A549 (cell line): ENCODE measurements at regions not wholly inside any gene's neighbourhood (a gene's known extent, or its start where the extent isn't known, plus 50 kb on each side); places are given as distances from the start of the nearest gene placed in this dataset.

ENCODE experiments used
- ATAC-seq, 2 experiments: fragments of 200-7000 bp in 1 of 2; fragments of >200 bp in 1 of 2; cut with Nextera tagmentation in 1 of 2; cut with Tn5 transposase in 1 of 2; 3 replicates each; pipeline versions ENCODE4 v1.8.0 to v1.9.1; 2018 to 2020; ENCODE audit warnings: mild to moderate bottlenecking in 1 of 2, moderate library complexity in 1 of 2
- CTCF ChIA-PET: fragments of 300-600 bp; sonication (Branson Sonifier 250); formaldehyde crosslinking; extraction: SDS; loops from one replicate; lab custom pipeline; 2021; ENCODE audit warnings: antibody characterized with exemption, inconsistent platforms; lab: Yijun Ruan, JAX
- POLR2A ChIA-PET: fragments of 350-600 bp; formaldehyde crosslinking; extraction: SDS; loops from one replicate; lab custom pipeline; 2021; ENCODE audit warnings: antibody characterized with exemption, inconsistent platforms; lab: Yijun Ruan, JAX
- DNase-seq, 2 experiments: peaks; one replicate each; pipeline versions ENCODE4 v3.0.0 to v3.0.0-alpha.2; 2011 to 2016; ENCODE audit warnings: low read depth in 1 of 2, low spot score in 1 of 2
- FAIRE-seq: peaks from 2 replicates; lab custom pipeline; 2011; peaks lifted over from hg19 to GRCh38; lab: Jason Lieb, UNC
- H3K27ac ChIP-seq, 2 experiments: fragments of >200 bp; sonication (Bioruptor Twin); formaldehyde crosslinking; 3 replicates each; pipeline ENCODE4 v1.5.1; 2016 to 2017
- H3K4me1 ChIP-seq: fragments of >200 bp; sonication (Bioruptor Twin); formaldehyde crosslinking; 3 replicates; pipeline ENCODE4 v1.6.1; 2016
- H3K4me2 ChIP-seq: fragments of >200 bp; sonication (Bioruptor Twin); formaldehyde crosslinking; 3 replicates; pipeline ENCODE4 v1.6.1; 2016
- H3K4me3 ChIP-seq: fragments of >200 bp; sonication (Bioruptor Twin); formaldehyde crosslinking; 3 replicates; pipeline ENCODE4 v1.5.1; 2016
- H3K9me3 ChIP-seq: fragments of >200 bp; sonication (Bioruptor Twin); formaldehyde crosslinking; 3 replicates; pipeline ENCODE4 v1.6.1; 2016
- ATOH8 ChIP-seq: fragments of 250-450 bp; sonication (Bioruptor Pico); IDR thresholded peaks from 2 replicates; pipeline ENCODE4 v1.5.0; 2020; ENCODE audit warnings: low read depth, mild to moderate bottlenecking, moderate library complexity
- BCL3 ChIP-seq: fragments of >200 bp; sonication (Bioruptor Twin); formaldehyde crosslinking; IDR thresholded peaks from 3 replicates; pipeline ENCODE4 v1.6.1; 2016
- CHD2 ChIP-seq: fragments of 150-350 bp; IDR thresholded peaks from 2 replicates; pipeline ENCODE4 v1.6.1; 2014; ENCODE audit warnings: low read length; ENCODE audit not compliant: partially characterized antibody
- EHF ChIP-seq: fragments of 250-450 bp; sonication (Bioruptor Pico); IDR thresholded peaks from 2 replicates; pipeline ENCODE4 v1.5.0; 2020; ENCODE audit warnings: mild to moderate bottlenecking
- ELK1 ChIP-seq: fragments of 150-350 bp; IDR thresholded peaks from 2 replicates; pipeline ENCODE4 v1.6.1; 2014; ENCODE audit warnings: low read depth, mild to moderate bottlenecking, low read length
- FOSB ChIP-seq: fragments of 250-450 bp; sonication (Bioruptor Pico); IDR thresholded peaks from 2 replicates; pipeline ENCODE4 v1.5.0; 2020; ENCODE audit warnings: mild to moderate bottlenecking, moderate library complexity
- FOSL2 ChIP-seq, 2 experiments: fragments of 450-650 bp in 1 of 2; fragments of >200 bp in 1 of 2; sonication (Bioruptor Twin) in 1 of 2; formaldehyde crosslinking; IDR thresholded peaks; 2 replicates each; pipeline versions ENCODE4 v1.5.0 to v1.6.1; 2016 to 2020; ENCODE audit warnings: mild to moderate bottlenecking in 1 of 2, moderate library complexity in 1 of 2
- GATA3 ChIP-seq: IDR thresholded peaks from 2 replicates; pipeline ENCODE4 v1.6.1; 2012; ENCODE audit warnings: borderline replicate concordance
- HEYL ChIP-seq: fragments of 250-450 bp; sonication (Bioruptor Pico); IDR thresholded peaks from 2 replicates; pipeline ENCODE4 v1.8.0; 2021; ENCODE audit warnings: mild to moderate bottlenecking, moderate library complexity
- HOXB5 ChIP-seq: fragments of 250-450 bp; sonication (Bioruptor Pico); IDR thresholded peaks from 2 replicates; pipeline ENCODE4 v1.5.0; 2020; ENCODE audit warnings: mild to moderate bottlenecking, moderate library complexity
- MAFK ChIP-seq: fragments of 450-650 bp; IDR thresholded peaks from 2 replicates; pipeline ENCODE4 v1.6.1; 2014; ENCODE audit not compliant: partially characterized antibody
- MAZ ChIP-seq: fragments of 150-350 bp; IDR thresholded peaks from 2 replicates; pipeline ENCODE4 v1.6.1; 2014; ENCODE audit warnings: antibody characterized with exemption, low read depth, low read length, borderline replicate concordance
- MYC ChIP-seq: IDR thresholded peaks from 2 replicates; pipeline ENCODE4 v1.6.1; 2012; ENCODE audit warnings: mild to moderate bottlenecking, inconsistent platforms, low read length, improper control_type of control experiment, borderline replicate concordance
- NFE2L2 ChIP-seq: fragments of 150-350 bp; conservative IDR thresholded peaks from 2 replicates; pipeline ENCODE4 v1.6.1; 2014; ENCODE audit warnings: low read length
- NR3C1 ChIP-seq: fragments of >200 bp; sonication (Bioruptor Twin); formaldehyde crosslinking; IDR thresholded peaks from 3 replicates; pipeline ENCODE4 v1.6.1; 2017
- PHF8 ChIP-seq: fragments of 200-600 bp; sonication (generic); IDR thresholded peaks from 2 replicates; pipeline ENCODE4 v1.6.1; 2016; ENCODE audit warnings: low read depth, mild to moderate bottlenecking, antibody characterized with exemption, moderate library complexity, borderline replicate concordance
- POLR2A ChIP-seq: IDR thresholded peaks from 2 replicates; pipeline ENCODE4 v1.6.1; 2012; ENCODE audit warnings: mild to moderate bottlenecking, low read length
- POLR2AphosphoS2 ChIP-seq: conservative IDR thresholded peaks from 2 replicates; pipeline ENCODE4 v1.6.1; 2012; ENCODE audit warnings: low read length, improper control_type of control experiment, inconsistent platforms
- RCOR1 ChIP-seq: fragments of 150-350 bp; IDR thresholded peaks from 2 replicates; pipeline ENCODE4 v1.6.1; 2014; ENCODE audit warnings: antibody characterized with exemption, low read length, low read depth
- RFX5 ChIP-seq: fragments of 450-650 bp; IDR thresholded peaks from 2 replicates; pipeline ENCODE4 v1.7.1; 2014; ENCODE audit warnings: antibody characterized with exemption, mild to moderate bottlenecking, moderate library complexity
- TFCP2L1 ChIP-seq: fragments of 250-450 bp; sonication (Bioruptor Pico); IDR thresholded peaks from 2 replicates; pipeline ENCODE4 v1.5.0; 2021; ENCODE audit warnings: mild to moderate bottlenecking
- TP53 ChIP-seq: fragments of 250-450 bp; sonication (Bioruptor Pico); IDR thresholded peaks from 2 replicates; pipeline ENCODE4 v1.5.0; 2021; ENCODE audit warnings: mild to moderate bottlenecking, moderate library complexity
- ZC3H11A ChIP-seq: fragments of 450-650 bp; IDR thresholded peaks from 2 replicates; pipeline ENCODE4 v1.6.1; 2014; ENCODE audit warnings: antibody characterized with exemption, mild to moderate bottlenecking
- ZNF302 ChIP-seq: fragments of 250-450 bp; sonication (Bioruptor Pico); IDR thresholded peaks from 2 replicates; pipeline ENCODE4 v1.9.0; 2021; ENCODE audit warnings: inconsistent platforms, mild to moderate bottlenecking, moderate library complexity
- ZSCAN20 ChIP-seq: fragments of 250-450 bp; sonication (Bioruptor Pico); IDR thresholded peaks from 2 replicates; pipeline ENCODE4 v1.8.0; 2022; ENCODE audit warnings: mild to moderate bottlenecking, moderate library complexity
- WGBS: methylation state at CpG from one replicate; pipeline ENCODE4 v1.1.6; 2017; ENCODE audit errors: missing lambda C conversion rate; 5-methylcytosine and 5-hydroxymethylcytosine counted together
- TF ChIP-seq, protein P1 (sequence below): IDR thresholded peaks from 2 replicates; pipeline ENCODE4 v1.6.1; 2012; ENCODE audit warnings: low read depth, borderline replicate concordance
- TF ChIP-seq, protein P2 (sequence below): fragments of >200 bp; sonication (Bioruptor Twin); formaldehyde crosslinking; IDR thresholded peaks from 3 replicates; pipeline ENCODE4 v1.5.1; 2016
- TF ChIP-seq, protein P3 (sequence below): IDR thresholded peaks from 2 replicates; pipeline ENCODE4 v1.6.1; 2012

DNA sequence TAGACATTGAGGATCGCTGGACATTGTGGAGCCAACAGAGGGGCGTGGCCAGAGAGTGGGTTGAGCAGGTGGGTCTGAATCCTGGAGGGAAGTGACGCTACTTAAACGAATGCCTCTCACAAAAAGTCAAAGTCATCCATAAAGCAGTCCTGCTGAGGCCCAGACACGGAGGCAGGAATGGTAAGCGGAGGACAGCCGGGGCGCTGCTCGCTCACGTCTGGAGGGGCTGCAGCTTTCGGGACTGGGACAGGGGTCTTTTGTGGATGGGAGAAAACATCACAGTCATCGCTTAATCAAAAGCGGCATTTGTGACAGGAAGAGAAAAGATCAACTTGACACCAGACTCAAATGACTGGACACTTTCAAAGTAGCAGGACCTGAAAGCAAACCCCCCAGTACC is 88.4 kb downstream of the PTGR3 start:
- no peak for FAIRE-seq

DNA sequence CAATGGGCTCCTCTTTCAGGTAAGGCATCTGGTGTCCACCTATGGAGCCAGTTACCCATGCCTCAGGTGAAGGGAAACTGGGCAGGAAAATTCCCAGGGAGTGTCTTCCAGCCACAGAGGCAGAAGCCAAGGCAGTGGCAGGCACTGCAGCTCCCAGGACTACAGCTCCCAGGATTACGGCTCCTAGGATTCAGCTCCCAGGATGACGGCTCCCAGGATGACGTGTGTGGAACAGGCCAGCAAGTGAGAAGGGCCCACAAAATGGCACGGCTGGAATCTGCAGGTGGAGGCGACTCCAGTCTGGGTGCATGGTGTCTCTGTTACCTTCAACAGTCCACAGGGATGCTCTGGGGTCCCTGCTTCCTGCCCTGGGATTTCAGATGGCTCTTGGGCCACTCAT is 92.1 kb downstream of the PTGR3 start:
- Histone ChIP-seq H3K4me1 (no peaks in the 10 kb centered on the region), H3K4me3 (no peak overlapping the region)
- POLR2A ChIA-PET, result no interaction called here
- no peak for DNase-seq
- TF ChIP-seq POLR2A (no peak), ELK1 (no peak), MYC (no peak), MAZ (no peak), RFX5 (no peak), HEYL (CRISPR knock-in tag) (no peak), FOSL2 (IDR thresholded peaks at IDR 0.05) (no peak), FOSL2 (CRISPR knock-in tag; IDR thresholded peaks at IDR 0.05) (no peak)
- TF ChIP-seq, protein P1, sequence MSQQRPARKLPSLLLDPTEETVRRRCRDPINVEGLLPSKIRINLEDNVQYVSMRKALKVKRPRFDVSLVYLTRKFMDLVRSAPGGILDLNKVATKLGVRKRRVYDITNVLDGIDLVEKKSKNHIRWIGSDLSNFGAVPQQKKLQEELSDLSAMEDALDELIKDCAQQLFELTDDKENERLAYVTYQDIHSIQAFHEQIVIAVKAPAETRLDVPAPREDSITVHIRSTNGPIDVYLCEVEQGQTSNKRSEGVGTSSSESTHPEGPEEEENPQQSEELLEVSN, result no peak
- TF ChIP-seq, all 56 proteins: peak for 0
- ATAC-seq, result no peak
- Histone ChIP-seq H3K27ac (no peak overlapping the region), H3K9me3 (no peaks in the 10 kb centered on the region), H3K4me2 (no peak overlapping the region)
- FAIRE-seq, result no peak
- CTCF ChIA-PET, result no interaction called here
- 66% methylated on average over 4 of the region's 5 CpGs for WGBS

More for the DNA sequence above, 88.4 kb downstream of the PTGR3 start:
- Histone ChIP-seq H3K4me2 (no peak overlapping the region), H3K9me3 (no peaks in the 10 kb centered on the region)
- 89% methylated on average over 12 of the region's 13 CpGs for WGBS
- DNase-seq, result no peak
- no peak for TF ChIP-seq POLR2A
- TF ChIP-seq ZNF302 (CRISPR knock-in tag), result no peak
- TF ChIP-seq RCOR1, result no peak
- TF ChIP-seq POLR2AphosphoS2, result no peak
- no peak for TF ChIP-seq MAFK
- TF ChIP-seq, protein P2, sequence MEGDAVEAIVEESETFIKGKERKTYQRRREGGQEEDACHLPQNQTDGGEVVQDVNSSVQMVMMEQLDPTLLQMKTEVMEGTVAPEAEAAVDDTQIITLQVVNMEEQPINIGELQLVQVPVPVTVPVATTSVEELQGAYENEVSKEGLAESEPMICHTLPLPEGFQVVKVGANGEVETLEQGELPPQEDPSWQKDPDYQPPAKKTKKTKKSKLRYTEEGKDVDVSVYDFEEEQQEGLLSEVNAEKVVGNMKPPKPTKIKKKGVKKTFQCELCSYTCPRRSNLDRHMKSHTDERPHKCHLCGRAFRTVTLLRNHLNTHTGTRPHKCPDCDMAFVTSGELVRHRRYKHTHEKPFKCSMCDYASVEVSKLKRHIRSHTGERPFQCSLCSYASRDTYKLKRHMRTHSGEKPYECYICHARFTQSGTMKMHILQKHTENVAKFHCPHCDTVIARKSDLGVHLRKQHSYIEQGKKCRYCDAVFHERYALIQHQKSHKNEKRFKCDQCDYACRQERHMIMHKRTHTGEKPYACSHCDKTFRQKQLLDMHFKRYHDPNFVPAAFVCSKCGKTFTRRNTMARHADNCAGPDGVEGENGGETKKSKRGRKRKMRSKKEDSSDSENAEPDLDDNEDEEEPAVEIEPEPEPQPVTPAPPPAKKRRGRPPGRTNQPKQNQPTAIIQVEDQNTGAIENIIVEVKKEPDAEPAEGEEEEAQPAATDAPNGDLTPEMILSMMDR, result no peak
- TF ChIP-seq ZC3H11A, result no peak
- TF ChIP-seq, protein P1, result no peak
- TF ChIP-seq EHF (CRISPR knock-in tag), result no peak
- TF ChIP-seq, all 56 proteins: peak for 0
- Histone ChIP-seq H3K4me1 (no peaks in the 10 kb centered on the region), H3K27ac (no peak overlapping the region), H3K4me3 (no peak overlapping the region)
- ChIA-PET POLR2A (no interaction called here), CTCF (no interaction called here)
- no peak for ATAC-seq

- POLR2A ChIA-PET, result no interaction called here
- H3K9me3 ChIP-seq, result no peaks in the 10 kb centered on the region
- no peak for ATAC-seq
- WGBS, result 63% methylated on average over 3 of the region's 7 CpGs
- H3K27ac ChIP-seq, result no peak overlapping the region
- no peak overlapping the region for H3K4me3 ChIP-seq
- H3K4me2 ChIP-seq, result no peak overlapping the region
- H3K4me1 ChIP-seq, result no peaks in the 10 kb centered on the region
- CTCF ChIA-PET, result no interaction called here
- no peak for DNase-seq
- no peak for FAIRE-seq
- TF ChIP-seq PHF8 (no peak), ATOH8 (CRISPR knock-in tag) (no peak), NFE2L2 (no peak), HOXB5 (CRISPR knock-in tag) (no peak), TP53 (no peak), FOSB (CRISPR knock-in tag) (no peak), NR3C1 (no peak), BCL3 (no peak), ZSCAN20 (CRISPR knock-in tag) (no peak), MYC (no peak), TFCP2L1 (CRISPR knock-in tag) (no peak), GATA3 (no peak), CHD2 (no peak)
- TF ChIP-seq, protein P3, sequence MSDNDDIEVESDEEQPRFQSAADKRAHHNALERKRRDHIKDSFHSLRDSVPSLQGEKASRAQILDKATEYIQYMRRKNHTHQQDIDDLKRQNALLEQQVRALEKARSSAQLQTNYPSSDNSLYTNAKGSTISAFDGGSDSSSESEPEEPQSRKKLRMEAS, result no peak
- TF ChIP-seq, protein P1, result no peak
Measured at GRCh38 chr18:75116165-75116564, 92.8 kb downstream of the PTGR3 start.
